ENCODE measurements at regions not wholly inside any gene's neighbourhood (a gene's known extent, or its start where the extent isn't known, plus 50 kb on each side); places are given as distances from the start of the nearest gene placed in this dataset.
"Not testable (repeated sequence)": the region's sequence is repeated elsewhere in the genome, so short reads cannot be mapped to it uniquely, and the experiment has no call there.

DNA sequence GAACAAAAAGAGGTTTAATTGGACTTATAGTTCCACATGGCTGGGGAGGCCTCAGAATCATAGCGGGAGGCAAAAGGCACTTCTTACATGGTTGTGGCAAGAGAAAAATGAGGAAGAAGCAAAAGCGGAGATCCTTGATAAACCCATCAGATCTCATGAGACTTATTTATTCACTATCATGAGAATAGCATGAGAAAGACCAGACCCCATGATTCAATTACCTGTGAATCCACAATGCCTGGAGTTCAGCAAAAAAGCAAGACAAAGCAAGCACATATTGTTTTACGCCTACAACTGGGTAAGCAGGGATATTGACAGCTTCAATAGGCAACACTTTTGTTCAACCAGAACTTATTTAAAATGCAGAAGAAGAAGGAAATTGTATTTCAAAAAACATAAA, 218.2 kb downstream of the RPL10L start:
- TF ChIP-seq POLR2A (IDR thresholded peaks at IDR 0.05; ENCODE audit: extremely low read depth, insufficient read length) (no peak), MAX (IDR thresholded peaks at IDR 0.05; ENCODE audit: low read depth, low read length) (no peak), CTCF (IDR thresholded peaks at IDR 0.05; ENCODE audit: low read depth, low read length) (no peak), MYC (IDR thresholded peaks at IDR 0.05; ENCODE audit: low read depth, low read length) (no peak)
- H3K4me3 ChIP-seq (ENCODE audit: low read depth, low read length), result no peak overlapping the region
- no peak for DNase-seq (ENCODE audit: low read depth)

DNA sequence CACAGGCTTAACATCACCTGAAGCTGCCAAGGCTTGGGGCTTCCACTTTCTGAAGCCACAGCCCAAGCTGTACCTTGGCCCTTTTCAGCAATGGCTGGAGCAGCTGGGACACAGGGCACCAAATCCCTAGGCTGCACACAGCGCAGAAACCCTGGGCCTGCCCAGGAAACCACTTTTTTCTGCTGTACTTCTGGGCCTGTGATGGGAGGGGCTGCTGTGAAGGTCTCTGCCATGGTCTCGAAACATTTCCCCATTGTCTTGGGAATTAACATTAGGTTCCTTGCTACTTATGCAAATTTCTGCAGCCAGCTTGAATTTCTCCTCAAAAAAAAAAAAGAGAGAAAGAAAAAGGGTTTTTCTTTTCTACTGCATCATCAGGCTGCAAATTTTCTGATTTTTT, 219.1 kb downstream of the RPL10L start:
- TF ChIP-seq MAX (IDR thresholded peaks at IDR 0.05; ENCODE audit: low read depth, low read length) (no peak), MYC (IDR thresholded peaks at IDR 0.05; ENCODE audit: low read depth, low read length) (no peak), CTCF (IDR thresholded peaks at IDR 0.05; ENCODE audit: low read depth, low read length) (no peak)
- DNase-seq (ENCODE audit: low read depth), result no peak
- H3K4me3 ChIP-seq (ENCODE audit: low read depth, low read length), result no peak overlapping the region

GRCh38 chr14:46417066-46417465, 234.5 kb downstream of the RPL10L start:
- H3K4me3 ChIP-seq (ENCODE audit: low read depth, low read length), result no peak overlapping the region
- no peak for DNase-seq (ENCODE audit: low read depth)
- TF ChIP-seq MAX (IDR thresholded peaks at IDR 0.05; ENCODE audit: low read depth, low read length) (no peak), MYC (IDR thresholded peaks at IDR 0.05; ENCODE audit: low read depth, low read length) (no peak), POLR2A (IDR thresholded peaks at IDR 0.05; ENCODE audit: extremely low read depth, insufficient read length) (no peak), CTCF (IDR thresholded peaks at IDR 0.05; ENCODE audit: low read depth, low read length) (no peak)

DNA sequence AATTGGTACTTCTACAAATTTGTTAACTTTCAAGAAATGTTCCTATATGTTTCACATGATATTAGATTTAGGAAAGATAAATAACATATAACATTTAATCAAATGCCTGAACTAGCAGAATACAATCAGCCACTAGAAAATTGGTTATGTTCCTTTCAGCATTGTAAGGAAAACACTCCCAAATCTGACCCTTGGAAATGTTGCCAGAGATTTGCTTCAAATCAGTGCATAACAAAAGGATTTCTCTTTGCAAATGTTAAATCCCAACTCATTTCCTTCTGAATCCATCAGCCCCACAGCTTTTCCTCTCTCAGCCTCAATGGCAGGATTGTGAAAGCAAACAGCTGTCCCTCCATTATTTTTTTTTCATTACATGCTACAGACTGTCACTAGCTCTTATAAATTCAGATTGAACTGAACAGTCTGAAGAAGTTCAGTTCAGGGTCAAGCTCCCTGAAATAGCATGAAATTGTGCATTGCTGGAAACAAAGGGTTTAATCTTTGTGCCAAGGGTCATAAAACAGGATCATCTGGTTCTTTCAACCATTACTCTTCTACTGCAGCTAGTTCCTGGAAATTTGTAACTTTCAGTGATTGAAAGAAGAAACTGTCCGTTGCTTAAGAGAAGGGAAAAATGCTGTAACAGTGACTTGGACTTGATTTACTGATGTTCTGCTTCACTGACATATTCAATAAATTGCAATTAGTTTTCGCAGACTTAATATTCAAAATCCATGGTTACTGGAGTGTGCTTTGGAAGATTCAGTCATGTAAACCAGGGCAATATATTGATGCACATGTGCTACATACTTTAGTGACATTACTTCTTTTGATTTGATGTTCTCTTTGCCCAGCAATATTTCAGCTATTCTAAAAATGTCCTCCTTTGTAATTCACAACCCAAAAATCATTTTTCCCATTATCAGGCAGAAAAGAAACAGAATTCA, 246.4 kb downstream of the RPL10L start:
- DNase-seq (ENCODE audit: low read depth), result no peak
- no peak overlapping the region for H3K4me3 ChIP-seq (ENCODE audit: low read depth, low read length)
- TF ChIP-seq CTCF (IDR thresholded peaks at IDR 0.05; ENCODE audit: low read depth, low read length), result no peak
- no peak for TF ChIP-seq MAX (IDR thresholded peaks at IDR 0.05; ENCODE audit: low read depth, low read length)
- no peak for TF ChIP-seq MYC (IDR thresholded peaks at IDR 0.05; ENCODE audit: low read depth, low read length)
- TF ChIP-seq POLR2A (IDR thresholded peaks at IDR 0.05; ENCODE audit: extremely low read depth, insufficient read length), result no peak

DNA sequence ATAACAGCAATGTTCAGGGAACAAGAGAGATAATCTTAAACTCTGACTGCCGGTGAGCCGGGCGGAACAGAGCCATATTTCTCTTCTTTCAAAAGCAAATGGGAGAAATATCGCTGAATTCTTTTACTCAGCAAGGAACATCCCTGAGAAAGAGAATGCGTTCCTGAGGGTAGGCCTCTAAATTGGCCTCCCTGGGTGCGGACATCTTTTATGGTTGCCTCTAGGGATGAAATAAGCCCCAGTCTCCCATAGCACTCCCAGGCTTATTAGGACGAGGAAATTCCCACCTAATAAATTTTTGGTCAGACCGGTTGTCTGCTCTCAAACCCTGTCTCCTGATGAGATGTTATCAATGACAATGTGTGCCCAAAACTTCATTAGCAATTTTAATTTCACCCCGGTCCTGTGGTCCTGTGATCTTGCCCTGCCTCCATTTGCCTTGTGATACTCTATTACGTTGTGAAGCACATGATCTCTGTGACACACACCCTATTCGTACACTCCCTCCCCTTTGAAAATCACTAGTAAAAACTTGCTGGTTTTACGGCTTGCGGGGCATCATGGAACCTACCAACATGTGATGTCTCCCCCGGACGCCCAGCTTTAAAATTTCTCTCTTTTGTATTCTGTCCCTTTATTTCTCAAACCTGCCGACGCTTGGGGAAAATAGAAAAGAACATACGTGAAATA, 249.4 kb downstream of the RPL10L start:
- H3K4me3 ChIP-seq (ENCODE audit: low read depth, low read length); DNase-seq (ENCODE audit: low read depth): not testable (repeated sequence)

DNA sequence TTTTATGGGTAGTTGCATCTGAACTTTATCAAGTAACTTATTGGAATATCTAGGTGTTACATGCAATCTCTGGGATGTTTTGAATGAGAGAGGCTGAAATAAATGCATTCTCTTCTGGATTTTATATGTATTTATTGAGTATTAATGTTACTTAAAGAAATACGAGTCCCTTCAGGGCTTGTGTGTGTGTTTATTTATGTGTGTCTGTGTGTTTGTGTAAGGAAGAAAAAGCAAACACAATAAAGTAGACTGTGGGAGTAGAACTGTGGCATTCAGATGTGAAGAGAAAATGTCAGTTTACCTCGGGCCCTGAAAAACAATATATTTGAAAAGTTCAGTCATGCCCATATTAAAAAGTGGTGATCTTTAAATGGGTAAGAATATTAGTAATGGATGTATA, 250.5 kb downstream of the RPL10L start:
- no peak for DNase-seq (ENCODE audit: low read depth)
- TF ChIP-seq MAX (IDR thresholded peaks at IDR 0.05; ENCODE audit: low read depth, low read length), result no peak
- TF ChIP-seq CTCF (IDR thresholded peaks at IDR 0.05; ENCODE audit: low read depth, low read length), result no peak
- no peak for TF ChIP-seq MYC (IDR thresholded peaks at IDR 0.05; ENCODE audit: low read depth, low read length)
- TF ChIP-seq POLR2A (IDR thresholded peaks at IDR 0.05; ENCODE audit: extremely low read depth, insufficient read length), result no peak
- no peak overlapping the region for H3K4me3 ChIP-seq (ENCODE audit: low read depth, low read length)

All from NB4 (cell line).